H1 (cell line): ENCODE measurements at regions not wholly inside any gene's neighbourhood (a gene's known extent, or its start where the extent isn't known, plus 50 kb on each side); places are given as distances from the start of the nearest gene placed in this dataset.

Experiments
- CTCF ChIA-PET: fragments of 300-600 bp; sonication (Branson Sonifier 250); formaldehyde crosslinking; loops from one replicate; lab custom pipeline; 2021; ENCODE audit not compliant: partially characterized antibody; lab: Charles Lee
- POLR2A ChIA-PET: fragments of 300-600 bp; sonication (Branson Sonifier 250); formaldehyde crosslinking; loops from one replicate; lab custom pipeline; 2021; ENCODE audit warnings: inconsistent platforms; ENCODE audit not compliant: partially characterized antibody; lab: Charles Lee
- DNase-seq, 2 experiments: peaks; one replicate each; pipeline versions ENCODE4 v3.0.0 to v3.0.0-alpha.2; 2010 to 2022; ENCODE audit warnings: low spot score in 2 of 2, low read depth in 1 of 2, mixed read lengths in 1 of 2
- FAIRE-seq: peaks from 2 replicates; lab custom pipeline; 2011; peaks lifted over from hg19 to GRCh38; lab: Jason Lieb, UNC
- H2AFZ ChIP-seq: 2 replicates; pipeline ENCODE4 v1.8.1; 2012; ENCODE audit warnings: low read length, inconsistent platforms
- H2AK5ac ChIP-seq: 2 replicates; pipeline ENCODE4 v1.6.1; 2013; ENCODE audit warnings: low read depth, low read length
- H2BK120ac ChIP-seq: replicated peaks from 2 replicates; pipeline ENCODE3; 2013; ENCODE audit warnings: low read depth, low read length, inconsistent platforms
- H2BK12ac ChIP-seq: 2 replicates; pipeline ENCODE4 v1.6.1; 2013; ENCODE audit warnings: low read depth, low read length
- H2BK15ac ChIP-seq: 2 replicates; pipeline ENCODE4 v1.6.1; 2013; ENCODE audit warnings: low read length
- H2BK20ac ChIP-seq: 2 replicates; pipeline ENCODE4 v1.6.1; 2013; ENCODE audit warnings: low read length
- H2BK5ac ChIP-seq: 2 replicates; pipeline ENCODE4 v1.6.1; 2013; ENCODE audit warnings: low read depth, low read length
- H3K14ac ChIP-seq: 2 replicates; pipeline ENCODE4 v1.6.1; 2013; ENCODE audit warnings: inconsistent platforms; ENCODE audit not compliant: insufficient read length
- H3K18ac ChIP-seq: 2 replicates; pipeline ENCODE4 v1.6.1; 2013; ENCODE audit warnings: low read length; ENCODE audit errors: extremely low read depth
- H3K23ac ChIP-seq: 2 replicates; pipeline ENCODE4 v1.6.1; 2013; ENCODE audit warnings: inconsistent platforms; ENCODE audit not compliant: insufficient read length
- H3K23me2 ChIP-seq: 2 replicates; pipeline ENCODE4 v1.6.1; 2013; ENCODE audit warnings: low read depth, low read length
- H3K27ac ChIP-seq: 2 replicates; pipeline ENCODE4 v1.6.1; 2011; ENCODE audit warnings: low read depth, low read length, inconsistent platforms
- H3K27me3 ChIP-seq, 4 experiments: replicated peaks in 1 of 4; 1 replicate in 1 of 4; 2 replicates in 3 of 4; pipeline versions ENCODE4 v1.6.1 to v1.8.1; 2011 to 2013; ENCODE audit warnings: low read length in 3 of 4, mild to moderate bottlenecking in 3 of 4, inconsistent platforms in 2 of 4, mixed read lengths in 2 of 4, moderate library complexity in 1 of 4; ENCODE audit not compliant: control insufficient read depth in 3 of 4, insufficient read depth in 3 of 4; ENCODE audit errors: extremely low read depth in 1 of 4
- H3K36me3 ChIP-seq, 4 experiments: 2 replicates each; pipeline versions ENCODE4 v1.6.1 to v1.8.1; 2011 to 2013; ENCODE audit warnings: mild to moderate bottlenecking in 4 of 4, low read length in 3 of 4, moderate library complexity in 2 of 4, control low read depth in 1 of 4, inconsistent platforms in 1 of 4; ENCODE audit not compliant: insufficient read depth in 4 of 4, control insufficient read depth in 2 of 4
- H3K4ac ChIP-seq: replicated peaks from 2 replicates; pipeline ENCODE3; 2013; ENCODE audit warnings: low read length, low read depth, mixed read lengths, inconsistent platforms; ENCODE audit not compliant: insufficient read length
- H3K4me1 ChIP-seq, 4 experiments: replicated peaks in 1 of 4; 1 replicate in 1 of 4; 2 replicates in 3 of 4; pipeline versions ENCODE4 v1.6.1 to v1.8.1; 2011 to 2013; ENCODE audit warnings: low read length in 3 of 4, inconsistent platforms in 2 of 4, mixed read lengths in 1 of 4; ENCODE audit not compliant: insufficient read depth in 4 of 4, control insufficient read depth in 3 of 4
- H3K4me2 ChIP-seq, 2 experiments: 2 replicates each; pipeline versions ENCODE4 v1.6.1 to v1.8.1; 2011 to 2013; ENCODE audit warnings: low read depth in 2 of 2, low read length in 2 of 2, control low read depth in 1 of 2, inconsistent platforms in 1 of 2, mild to moderate bottlenecking in 1 of 2; ENCODE audit not compliant: insufficient read depth in 1 of 2
- H3K4me3 ChIP-seq, 4 experiments: fragments of 200-600, 300-600 bp in 1 of 4; sonication (generic), shearing (Covaris generic), sonication (Bioruptor Twin) in 1 of 4; 2 replicates each; pipeline versions ENCODE4 v1.5.1 to v1.8.1; 2011 to 2016; ENCODE audit warnings: low read length in 4 of 4, low read depth in 3 of 4, control low read depth in 2 of 4, inconsistent platforms in 2 of 4, mild to moderate bottlenecking in 2 of 4, mixed read lengths in 1 of 4, moderate library complexity in 1 of 4; ENCODE audit not compliant: insufficient read depth in 2 of 4; ENCODE audit errors: extremely low read depth in 1 of 4
- H3K56ac ChIP-seq: replicated peaks from 2 replicates; pipeline ENCODE3; 2013; ENCODE audit warnings: low read depth, mild to moderate bottlenecking, mixed read lengths, low read length, inconsistent platforms; ENCODE audit not compliant: insufficient read length
- H3K79me1 ChIP-seq: 2 replicates; pipeline ENCODE4 v1.6.1; 2013; ENCODE audit warnings: low read depth, low read length, control low read depth
- H3K79me2 ChIP-seq, 2 experiments: 2 replicates each; pipeline versions ENCODE4 v1.6.1 to v1.8.1; 2012 to 2013; ENCODE audit warnings: low read length in 2 of 2, mild to moderate bottlenecking in 2 of 2, inconsistent platforms in 1 of 2; ENCODE audit not compliant: insufficient read depth in 2 of 2, control insufficient read depth in 1 of 2
- H3K9ac ChIP-seq, 4 experiments: replicated peaks in 1 of 4; 1 replicate in 1 of 4; 2 replicates in 3 of 4; pipeline versions ENCODE4 v1.6.1 to v1.8.1; 2011 to 2013; ENCODE audit warnings: low read depth in 3 of 4, low read length in 3 of 4, control low read depth in 2 of 4, mild to moderate bottlenecking in 2 of 4, moderate library complexity in 2 of 4, inconsistent platforms in 1 of 4; ENCODE audit errors: extremely low read depth in 1 of 4
- H3K9me3 ChIP-seq, 2 experiments: 2 replicates each; pipeline versions ENCODE4 v1.6.1 to v1.8.1; 2012 to 2013; ENCODE audit warnings: mild to moderate bottlenecking in 2 of 2, moderate library complexity in 2 of 2, control low read depth in 1 of 2, inconsistent platforms in 1 of 2, low read depth in 1 of 2, low read length in 1 of 2, mixed read lengths in 1 of 2; ENCODE audit not compliant: insufficient read depth in 2 of 2
- H4K20me1 ChIP-seq, 2 experiments: replicated peaks in 1 of 2; 2 replicates each; pipeline versions ENCODE3 to v1.8.1; 2011 to 2013; ENCODE audit warnings: inconsistent platforms in 2 of 2, low read length in 2 of 2, mild to moderate bottlenecking in 1 of 2; ENCODE audit not compliant: insufficient read depth in 2 of 2, control insufficient read depth in 1 of 2
- H4K5ac ChIP-seq: 2 replicates; pipeline ENCODE4 v1.6.1; 2013; ENCODE audit warnings: low read length, low read depth, mixed read lengths, inconsistent platforms; ENCODE audit not compliant: insufficient read length
- H4K8ac ChIP-seq: 2 replicates; pipeline ENCODE4 v1.8.0; 2013; ENCODE audit warnings: mild to moderate bottlenecking, moderate library complexity, low read length, inconsistent platforms; ENCODE audit not compliant: insufficient read depth; ENCODE audit errors: extremely low read depth
- H4K91ac ChIP-seq: replicated peaks from 2 replicates; pipeline ENCODE3; 2013; ENCODE audit warnings: low read length, mixed read lengths, inconsistent platforms; ENCODE audit not compliant: insufficient read length
- ASH2L ChIP-seq: fragments of 200-600, 300-600 bp; sonication (generic); IDR thresholded peaks from one replicate; pipeline ENCODE4 v1.7.1; 2017; ENCODE audit warnings: low read length
- BACH1 ChIP-seq: IDR thresholded peaks from 2 replicates; pipeline ENCODE4 v1.6.1; 2012; ENCODE audit warnings: low read length, improper control_type of control experiment
- EP300 ChIP-seq, 2 experiments: IDR thresholded peaks; 1 replicate in 1 of 2; 2 replicates in 1 of 2; pipeline ENCODE4 v1.6.1; 2011 to 2012; ENCODE audit warnings: low read depth in 2 of 2, low read length in 2 of 2, mild to moderate bottlenecking in 2 of 2, borderline replicate concordance in 1 of 2, inconsistent platforms in 1 of 2, moderate library complexity in 1 of 2
- HDAC2 ChIP-seq, 2 experiments: fragments of 300-600 bp in 1 of 2; sonication (generic) in 1 of 2; IDR thresholded peaks; 2 replicates each; pipeline ENCODE4 v1.6.1; 2011 to 2012; ENCODE audit warnings: low read depth in 2 of 2, low read length in 2 of 2, mild to moderate bottlenecking in 2 of 2, moderate library complexity in 2 of 2, borderline replicate concordance in 1 of 2, inconsistent platforms in 1 of 2
- HDAC6 ChIP-seq: IDR thresholded peaks from one replicate; pipeline ENCODE4 v1.7.1; 2012; ENCODE audit warnings: low read depth, mild to moderate bottlenecking, inconsistent platforms, low read length, moderate library complexity
- NANOG ChIP-seq: IDR thresholded peaks from 2 replicates; pipeline ENCODE4 v1.6.1; 2011; ENCODE audit warnings: low read length, low read depth, mild to moderate bottlenecking, inconsistent platforms; ENCODE audit not compliant: insufficient read depth, poor library complexity, severe bottlenecking
- ZNF274 ChIP-seq: IDR thresholded peaks from 2 replicates; pipeline ENCODE4 v1.7.0; 2012; ENCODE audit warnings: low read length, borderline replicate concordance; ENCODE audit errors: extremely low read depth

GRCh38 chr1:90522432-90522831 is 194.7 kb downstream of the BARHL2 start:
- DNase-seq (no peak), FAIRE-seq (no peak)
- Histone ChIP-seq H2AFZ (no peak overlapping the region), H2BK12ac (no peak overlapping the region), H3K18ac (no peak overlapping the region), H4K5ac (no peak overlapping the region), H3K56ac (no peak overlapping the region), H3K9me3 (no peaks in the 10 kb centered on the region), H3K9ac (no peak overlapping the region), H4K8ac (no peak overlapping the region), H3K14ac (no peak overlapping the region), H3K4me3 (no peak overlapping the region), H3K79me2 (no peaks in the 10 kb centered on the region), H3K27me3 (no peaks in the 10 kb centered on the region), H3K23me2 (no peaks in the 10 kb centered on the region), H4K20me1 (no peaks in the 10 kb centered on the region), H3K4me2 (no peak overlapping the region), H3K36me3 (no peaks in the 10 kb centered on the region), H2BK120ac (no peak overlapping the region), H3K4me1 (no peaks in the 10 kb centered on the region), H3K23ac (no peak overlapping the region), H3K79me1 (no peaks in the 10 kb centered on the region), H3K27ac (no peak overlapping the region), H2AK5ac (no peak overlapping the region), H2BK5ac (no peak overlapping the region), H2BK15ac (no peak overlapping the region), H2BK20ac (no peak overlapping the region), H4K91ac (no peak overlapping the region), H3K4ac (no peak overlapping the region)
- CTCF ChIA-PET = no interaction called here
- TF ChIP-seq ZNF274 = no peak
- no peak for TF ChIP-seq NANOG
- no peak for TF ChIP-seq HDAC2 (IDR thresholded peaks at IDR 0.05; ENCODE audit: borderline replicate concordance in 1 of 2, low read depth in 2 of 2, low read length in 2 of 2)
- TF ChIP-seq BACH1 = no peak
- TF ChIP-seq ASH2L = no peak
- TF ChIP-seq EP300 (IDR thresholded peaks at IDR 0.05; ENCODE audit: borderline replicate concordance in 1 of 2, low read depth in 2 of 2, low read length in 2 of 2) = no peak
- TF ChIP-seq HDAC6 = no peak
- POLR2A ChIA-PET = no interaction called here
